HCT116 (cell line): ENCODE measurements at regions not wholly inside any gene's neighbourhood (a gene's known extent, or its start where the extent isn't known, plus 50 kb on each side); places are given as distances from the start of the nearest gene placed in this dataset.

Source experiments
- ATAC-seq: fragments of 200-7000 bp; cut with Tn5 transposase; 2 replicates; pipeline ENCODE4 v1.9.1; 2020; ENCODE audit warnings: mild to moderate bottlenecking, moderate library complexity
- BruUV-seq: library from RNA; stranded (reverse); fragments of 400-500 nt; replicated peaks from 2 replicates; lab custom pipeline; 2021; lab: Mats Ljungman, UMichigan
- CTCF ChIA-PET: fragments of 300-600 bp; sonication (Branson Sonifier 250); formaldehyde crosslinking; loops from one replicate; lab custom pipeline; 2021; ENCODE audit warnings: antibody characterized with exemption; lab: Charles Lee
- POLR2A ChIA-PET: fragments of 300-600, 350-600 bp; sonication (Branson Sonifier 250); formaldehyde crosslinking; loops from one replicate; lab custom pipeline; 2021; ENCODE audit warnings: antibody characterized with exemption; lab: Charles Lee
- RAD21 ChIA-PET, 2 experiments: fragments of 300-600 bp; sonication (Branson Sonifier 250); formaldehyde crosslinking; loops; one replicate each; lab custom pipeline; 2023; ENCODE audit warnings: low total read pairs in 2 of 2; ENCODE audit not compliant: uncharacterized antibody in 2 of 2, unreplicated experiment in 2 of 2, low non-redundant PET in 1 of 2; lab: Charles Lee
- DNase-seq: peaks from one replicate; pipeline ENCODE4 v3.0.0-alpha.2; 2010; ENCODE audit warnings: low read depth, low spot score
- H2AFZ ChIP-seq: fragments of 200-600 bp; shearing (Covaris generic), sonication (generic); 2 replicates; pipeline ENCODE4 v1.6.1; 2017; ENCODE audit warnings: low read depth, mixed run types, mixed read lengths, antibody characterized with exemption, low read length; ENCODE audit not compliant: poor library complexity, severe bottlenecking
- H3K27ac ChIP-seq: 2 replicates; pipeline ENCODE4 v1.5.1; 2012; ENCODE audit warnings: low read depth, low read length
- H3K27me3 ChIP-seq: fragments of 200-600 bp; sonication (generic); 2 replicates; pipeline ENCODE4 v1.6.1; 2016; ENCODE audit warnings: mixed run types, low read length, mixed read lengths; ENCODE audit not compliant: insufficient read depth
- H3K36me3 ChIP-seq, 2 experiments: fragments of 200-500 bp in 1 of 2; fragments of 200-600 bp in 1 of 2; sonication (Bioruptor generic) in 1 of 2; sonication (generic) in 1 of 2; 2 replicates each; pipeline versions ENCODE4 v1.5.1 to v1.6.1; 2014 to 2016; ENCODE audit warnings: low read length in 2 of 2, inconsistent platforms in 1 of 2, mixed read lengths in 1 of 2, mixed run types in 1 of 2; ENCODE audit not compliant: insufficient read depth in 2 of 2, control insufficient read depth in 1 of 2
- H3K4me1 ChIP-seq, 2 experiments: fragments of 200-600 bp in 1 of 2; sonication (generic) in 1 of 2; 2 replicates each; pipeline versions ENCODE4 v1.5.1 to v1.6.1; 2012 to 2017; ENCODE audit warnings: low read length in 2 of 2, inconsistent platforms in 1 of 2, mild to moderate bottlenecking in 1 of 2, mixed read lengths in 1 of 2, mixed run types in 1 of 2, moderate library complexity in 1 of 2; ENCODE audit not compliant: insufficient read depth in 2 of 2, control insufficient read depth in 1 of 2
- H3K4me2 ChIP-seq: fragments of 200-600 bp; sonication (generic); 2 replicates; pipeline ENCODE4 v1.6.1; 2017; ENCODE audit warnings: mixed run types, low read length, mixed read lengths
- H3K4me3 ChIP-seq, 2 experiments: fragments of 200-600 bp in 1 of 2; sonication (generic) in 1 of 2; replicated peaks in 1 of 2; 2 replicates each; pipeline ENCODE4 v1.5.1; 2011 to 2016; ENCODE audit warnings: low read length in 2 of 2, control low read depth in 1 of 2, low read depth in 1 of 2, mild to moderate bottlenecking in 1 of 2, mixed read lengths in 1 of 2, mixed run types in 1 of 2
- H3K79me2 ChIP-seq: fragments of 200-600 bp; sonication (generic); 2 replicates; pipeline ENCODE4 v1.6.1; 2017; ENCODE audit warnings: mild to moderate bottlenecking, mixed run types, low read length, moderate library complexity, mixed read lengths; ENCODE audit not compliant: insufficient read depth
- H3K9ac ChIP-seq: fragments of 200-600 bp; sonication (generic); 2 replicates; pipeline ENCODE4 v1.6.1; 2016; ENCODE audit warnings: low read length, mixed read lengths
- H3K9me2 ChIP-seq: fragments of 200-600 bp; sonication (generic), shearing (Covaris generic); 2 replicates; pipeline ENCODE4 v1.6.1; 2017; ENCODE audit warnings: mixed run types, mild to moderate bottlenecking, moderate library complexity; ENCODE audit not compliant: insufficient read depth
- H3K9me3 ChIP-seq, 2 experiments: fragments of 200-500 bp in 1 of 2; fragments of 200-600 bp in 1 of 2; sonication (Bioruptor generic) in 1 of 2; sonication (generic) in 1 of 2; 2 replicates each; pipeline ENCODE4 v1.6.1; 2014 to 2017; ENCODE audit warnings: low read length in 2 of 2, mixed read lengths in 2 of 2, inconsistent platforms in 1 of 2, low read depth in 1 of 2, mild to moderate bottlenecking in 1 of 2, mixed run types in 1 of 2, moderate library complexity in 1 of 2; ENCODE audit not compliant: control insufficient read depth in 1 of 2, insufficient read depth in 1 of 2
- H4K20me1 ChIP-seq: fragments of 200-600 bp; sonication (generic), shearing (Covaris generic); 2 replicates; pipeline ENCODE4 v1.6.1; 2017; ENCODE audit warnings: mixed run types, mild to moderate bottlenecking, moderate library complexity; ENCODE audit not compliant: insufficient read depth
- ATF3 ChIP-seq: IDR thresholded peaks from 2 replicates; pipeline ENCODE4 v1.6.1; 2012
- CBX3 ChIP-seq: IDR thresholded peaks from 2 replicates; pipeline ENCODE4 v1.6.1; 2012; ENCODE audit warnings: low read depth
- CEBPB ChIP-seq: IDR thresholded peaks from 2 replicates; pipeline ENCODE4 v1.6.1; 2012; ENCODE audit warnings: low read depth
- CTCF ChIP-seq, 3 experiments: fragments of 200-600 bp in 1 of 3; sonication (generic) in 1 of 3; IDR thresholded peaks in 2 of 3; conservative IDR thresholded peaks in 1 of 3; 2 replicates each; pipeline ENCODE4 v1.5.1; 2012 to 2017; ENCODE audit warnings: low read depth in 2 of 3, low read length in 2 of 3, antibody characterized with exemption in 1 of 3, borderline replicate concordance in 1 of 3, control low read depth in 1 of 3, mild to moderate bottlenecking in 1 of 3, mixed read lengths in 1 of 3, mixed run types in 1 of 3, moderate library complexity in 1 of 3; ENCODE audit not compliant: insufficient read depth in 1 of 3
- EGR1 ChIP-seq: IDR thresholded peaks from 2 replicates; pipeline ENCODE4 v1.6.1; 2012; ENCODE audit warnings: low read depth
- FOSL1 ChIP-seq: IDR thresholded peaks from 2 replicates; pipeline ENCODE4 v1.6.1; 2012; ENCODE audit warnings: low read depth
- JUND ChIP-seq: IDR thresholded peaks from 2 replicates; pipeline ENCODE4 v1.6.1; 2012
- MAX ChIP-seq: IDR thresholded peaks from 2 replicates; pipeline ENCODE4 v1.6.1; 2012
- POLR2A ChIP-seq: IDR thresholded peaks from 2 replicates; pipeline ENCODE4 v1.7.0; 2011; ENCODE audit warnings: borderline replicate concordance; ENCODE audit not compliant: insufficient read depth, insufficient read length; ENCODE audit errors: extremely low read depth
- POLR2AphosphoS5 ChIP-seq: IDR thresholded peaks from 2 replicates; pipeline ENCODE4 v1.6.1; 2011; ENCODE audit warnings: mild to moderate bottlenecking, low read depth, low read length, moderate library complexity
- RAD21 ChIP-seq: IDR thresholded peaks from 2 replicates; pipeline ENCODE4 v1.6.1; 2012; ENCODE audit warnings: low read depth, mild to moderate bottlenecking
- REST ChIP-seq: IDR thresholded peaks from 2 replicates; pipeline ENCODE4 v1.6.1; 2012; ENCODE audit warnings: low read depth
- SRF ChIP-seq: IDR thresholded peaks from 2 replicates; pipeline ENCODE4 v1.6.1; 2012; ENCODE audit warnings: low read depth
- TCF7L2 ChIP-seq: IDR thresholded peaks from 2 replicates; pipeline ENCODE4 v1.7.0; 2011; ENCODE audit warnings: borderline replicate concordance, inconsistent platforms; ENCODE audit not compliant: insufficient read depth, insufficient read length; ENCODE audit errors: extremely low read depth
- YY1 ChIP-seq: IDR thresholded peaks from 2 replicates; pipeline ENCODE4 v1.6.1; 2011; ENCODE audit warnings: low read length, low read depth, moderate library complexity, mild to moderate bottlenecking; ENCODE audit not compliant: insufficient replicate concordance; ENCODE audit errors: extremely low read depth
- intact Hi-C: fragments of 100-400 bp; cut with micrococcal nuclease; formaldehyde crosslinking; loops from 2 replicates; pipeline ENCODE4 v1.10.0; 2022

GRCh38 chr2:238560234-238560633, 133.5 kb downstream of the ASB1 start:
- TF ChIP-seq CBX3 (no peak), TCF7L2 (no peak), EGR1 (no peak), POLR2AphosphoS5 (no peak), RAD21 (peak; percentile 50), YY1 (no peak), REST (no peak), POLR2A (no peak), SRF (no peak), ATF3 (no peak), CTCF (IDR thresholded peaks at IDR 0.05 in 2 of 3, conservative IDR thresholded peaks at IDR 0.05 in 1 of 3; ENCODE audit: borderline replicate concordance in 1 of 3, insufficient read depth in 1 of 3, low read depth in 2 of 3, low read length in 2 of 3) (peak in 2 of 3 experiments; percentile 19 to 32; a peak in 1 of 6 replicates), MAX (no peak), CEBPB (no peak), JUND (no peak), FOSL1 (no peak)
- H3K36me3 ChIP-seq: no peaks in the 10 kb centered on the region
- CTCF ChIA-PET: interaction anchor here (1.2 kb wide), 1 partner anchor 191 kb away, joined by 3 read pairs; no protein-coding TSS in a partner anchor
- DNase-seq: no peak
- RAD21 ChIA-PET: interaction anchor here in 1 of 2 experiments (0.6 kb wide), 2 partner anchors 99 to 175 kb away, joined by 3 to 6 read pairs; no protein-coding TSS in a partner anchor
- ATAC-seq: peak; percentile 87
- no peaks in the 10 kb centered on the region for H3K9me3 ChIP-seq
- no peak overlapping the region for H2AFZ ChIP-seq
- no peaks in the 10 kb centered on the region for H3K27me3 ChIP-seq
- H3K4me3 ChIP-seq: no peak overlapping the region
- BruUV-seq: no TSS peak
- no peak overlapping the region for H3K9ac ChIP-seq
- no peaks in the 10 kb centered on the region for H3K9me2 ChIP-seq
- H3K4me2 ChIP-seq: no peak overlapping the region
- no peak overlapping the region for H3K27ac ChIP-seq
- intact Hi-C loops: no loop called here
- no peaks in the 10 kb centered on the region for H3K4me1 ChIP-seq
- POLR2A ChIA-PET: no interaction called here
- no peaks in the 10 kb centered on the region for H3K79me2 ChIP-seq
- no peaks in the 10 kb centered on the region for H4K20me1 ChIP-seq
